ENCODE measurements at regions not wholly inside any gene's neighbourhood (a gene's known extent, or its start where the extent isn't known, plus 50 kb on each side); places are given as distances from the start of the nearest gene placed in this dataset.

GRCh38 chr2:41698678-41699422 lies 349.0 kb upstream of the PKDCC start:
- DNase-seq (ENCODE audit: low spot score) (no peak), ATAC-seq (ENCODE audit: low read depth) (no peak)
- Histone ChIP-seq H3K9me3 (ENCODE audit: severe bottlenecking) (no peaks in the 10 kb centered on the region), H3K27me3 (ENCODE audit: insufficient read depth, poor library complexity, severe bottlenecking) (no peaks in the 10 kb centered on the region), H3K4me1 (ENCODE audit: insufficient read depth, poor library complexity, severe bottlenecking) (no peaks in the 10 kb centered on the region), H3K36me3 (ENCODE audit: low read depth) (no peaks in the 10 kb centered on the region), H3K27ac (ENCODE audit: poor library complexity, severe bottlenecking) (no peak overlapping the region), H3K4me3 (ENCODE audit: severe bottlenecking) (no peak overlapping the region)
- TF ChIP-seq, protein P1, sequence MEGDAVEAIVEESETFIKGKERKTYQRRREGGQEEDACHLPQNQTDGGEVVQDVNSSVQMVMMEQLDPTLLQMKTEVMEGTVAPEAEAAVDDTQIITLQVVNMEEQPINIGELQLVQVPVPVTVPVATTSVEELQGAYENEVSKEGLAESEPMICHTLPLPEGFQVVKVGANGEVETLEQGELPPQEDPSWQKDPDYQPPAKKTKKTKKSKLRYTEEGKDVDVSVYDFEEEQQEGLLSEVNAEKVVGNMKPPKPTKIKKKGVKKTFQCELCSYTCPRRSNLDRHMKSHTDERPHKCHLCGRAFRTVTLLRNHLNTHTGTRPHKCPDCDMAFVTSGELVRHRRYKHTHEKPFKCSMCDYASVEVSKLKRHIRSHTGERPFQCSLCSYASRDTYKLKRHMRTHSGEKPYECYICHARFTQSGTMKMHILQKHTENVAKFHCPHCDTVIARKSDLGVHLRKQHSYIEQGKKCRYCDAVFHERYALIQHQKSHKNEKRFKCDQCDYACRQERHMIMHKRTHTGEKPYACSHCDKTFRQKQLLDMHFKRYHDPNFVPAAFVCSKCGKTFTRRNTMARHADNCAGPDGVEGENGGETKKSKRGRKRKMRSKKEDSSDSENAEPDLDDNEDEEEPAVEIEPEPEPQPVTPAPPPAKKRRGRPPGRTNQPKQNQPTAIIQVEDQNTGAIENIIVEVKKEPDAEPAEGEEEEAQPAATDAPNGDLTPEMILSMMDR (IDR thresholded peaks at IDR 0.05; ENCODE audit: poor library complexity, severe bottlenecking): peak; percentile 80

- no peaks in the 10 kb centered on the region for H3K36me3 ChIP-seq (ENCODE audit: low read depth)
- H3K4me1 ChIP-seq (ENCODE audit: insufficient read depth, poor library complexity, severe bottlenecking): no peaks in the 10 kb centered on the region
- no peak overlapping the region for H3K27ac ChIP-seq (ENCODE audit: poor library complexity, severe bottlenecking)
- no peak overlapping the region for H3K4me3 ChIP-seq (ENCODE audit: severe bottlenecking)
- TF ChIP-seq, protein P1 (IDR thresholded peaks at IDR 0.05; ENCODE audit: poor library complexity, severe bottlenecking): no peak
- DNase-seq (ENCODE audit: low spot score) (no peak), ATAC-seq (ENCODE audit: low read depth) (no peak)
- no peaks in the 10 kb centered on the region for H3K27me3 ChIP-seq (ENCODE audit: insufficient read depth, poor library complexity, severe bottlenecking)
- no peaks in the 10 kb centered on the region for H3K9me3 ChIP-seq (ENCODE audit: severe bottlenecking)
Observed at GRCh38 chr2:41701231-41701630, 346.6 kb upstream of the PKDCC start.

DNA sequence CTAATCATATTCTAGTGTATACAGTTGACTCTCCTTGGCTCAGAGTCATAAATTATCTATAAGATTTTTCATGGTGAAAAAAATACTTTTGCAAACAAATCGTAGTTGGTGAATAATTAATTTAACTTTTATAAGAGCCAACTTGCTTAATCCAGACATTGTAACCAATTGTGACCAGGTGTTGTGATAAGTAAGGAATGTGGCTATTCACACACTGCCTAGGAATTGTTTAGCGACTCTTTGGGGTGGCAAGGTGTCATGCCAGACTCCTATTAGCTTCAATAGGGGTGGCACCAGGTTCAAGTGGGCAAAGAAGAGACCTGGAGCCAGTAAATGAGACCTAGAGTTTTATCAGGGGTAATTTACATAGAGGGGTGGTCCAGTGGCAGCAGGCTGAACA lies 344.7 kb upstream of the PKDCC start:
- ATAC-seq (ENCODE audit: low read depth): no peak
- Histone ChIP-seq H3K4me3 (ENCODE audit: severe bottlenecking) (no peak overlapping the region), H3K27me3 (ENCODE audit: insufficient read depth, poor library complexity, severe bottlenecking) (no peaks in the 10 kb centered on the region), H3K36me3 (ENCODE audit: low read depth) (no peaks in the 10 kb centered on the region), H3K27ac (ENCODE audit: poor library complexity, severe bottlenecking) (no peak overlapping the region), H3K9me3 (ENCODE audit: severe bottlenecking) (no peaks in the 10 kb centered on the region), H3K4me1 (ENCODE audit: insufficient read depth, poor library complexity, severe bottlenecking) (no peaks in the 10 kb centered on the region)
- DNase-seq (ENCODE audit: low spot score): no peak
- TF ChIP-seq, protein P1 (IDR thresholded peaks at IDR 0.05; ENCODE audit: poor library complexity, severe bottlenecking): no peak

- Histone ChIP-seq H3K27ac (ENCODE audit: poor library complexity, severe bottlenecking) (no peak overlapping the region), H3K27me3 (ENCODE audit: insufficient read depth, poor library complexity, severe bottlenecking) (no peaks in the 10 kb centered on the region), H3K4me3 (ENCODE audit: severe bottlenecking) (no peak overlapping the region), H3K4me1 (ENCODE audit: insufficient read depth, poor library complexity, severe bottlenecking) (peaks cover 11% of the 10 kb centered on the region), H3K36me3 (ENCODE audit: low read depth) (no peaks in the 10 kb centered on the region), H3K9me3 (ENCODE audit: severe bottlenecking) (no peaks in the 10 kb centered on the region)
- TF ChIP-seq, protein P1 (IDR thresholded peaks at IDR 0.05; ENCODE audit: poor library complexity, severe bottlenecking): no peak
- no peak for ATAC-seq (ENCODE audit: low read depth)
- no peak for DNase-seq (ENCODE audit: low spot score)
Observed at GRCh38 chr2:41705634-41706033, 342.2 kb upstream of the PKDCC start.

- Histone ChIP-seq H3K9me3 (ENCODE audit: severe bottlenecking) (no peaks in the 10 kb centered on the region), H3K27ac (ENCODE audit: poor library complexity, severe bottlenecking) (no peak overlapping the region), H3K27me3 (ENCODE audit: insufficient read depth, poor library complexity, severe bottlenecking) (no peaks in the 10 kb centered on the region), H3K4me3 (ENCODE audit: severe bottlenecking) (no peak overlapping the region), H3K4me1 (ENCODE audit: insufficient read depth, poor library complexity, severe bottlenecking) (peaks cover 17% of the 10 kb centered on the region), H3K36me3 (ENCODE audit: low read depth) (no peaks in the 10 kb centered on the region)
- ATAC-seq (ENCODE audit: low read depth) (no peak), DNase-seq (ENCODE audit: low spot score) (no peak)
- TF ChIP-seq, protein P1 (IDR thresholded peaks at IDR 0.05; ENCODE audit: poor library complexity, severe bottlenecking): no peak
Observed at GRCh38 chr2:41706286-41706685, 341.5 kb upstream of the PKDCC start.

Measured in RWPE2 (cell line).